GM21717 (cell line): ENCODE measurements at regions not wholly inside any gene's neighbourhood (a gene's known extent, or its start where the extent isn't known, plus 50 kb on each side); places are given as distances from the start of the nearest gene placed in this dataset.

Experiments
- ATAC-seq: cut with Tn5 transposase; IDR thresholded peaks from one replicate; pipeline ENCODE4 v1.9.1; 2021; ENCODE audit warnings: mild to moderate bottlenecking, moderate library complexity; ENCODE audit not compliant: unreplicated experiment

- no peak for ATAC-seq
Observed at GRCh38 chr13:63042686-63043085, 1627.0 kb upstream of the PCDH20 start.

- no peak for ATAC-seq
Observed at GRCh38 chr13:63041640-63042414, 1626.2 kb upstream of the PCDH20 start.

GRCh38 chr13:63026285-63026797 is 1610.7 kb upstream of the PCDH20 start:
- ATAC-seq, result no peak

- no peak for ATAC-seq
Observed at GRCh38 chr13:63025741-63026140, 1610.1 kb upstream of the PCDH20 start.

GRCh38 chr13:63024458-63024857 is 1608.8 kb upstream of the PCDH20 start:
- ATAC-seq, result no peak

- no peak for ATAC-seq
Observed at GRCh38 chr13:63011996-63012395, 1596.3 kb upstream of the PCDH20 start.

GRCh38 chr13:63010072-63010658 is 1594.5 kb upstream of the PCDH20 start:
- ATAC-seq, result no peak

- ATAC-seq, result no peak
Observed at GRCh38 chr13:63005625-63006024, 1590.0 kb upstream of the PCDH20 start.

- ATAC-seq, result no peak
Observed at GRCh38 chr13:62997696-62998095, 1582.0 kb upstream of the PCDH20 start.

- ATAC-seq, result no peak
Observed at GRCh38 chr13:62997038-62997599, 1581.5 kb upstream of the PCDH20 start.

- no peak for ATAC-seq
Observed at GRCh38 chr13:62973804-62974203, 1558.2 kb upstream of the PCDH20 start.

GRCh38 chr13:62964522-62964921 is 1548.9 kb upstream of the PCDH20 start:
- no peak for ATAC-seq

- ATAC-seq, result no peak
Observed at GRCh38 chr13:62960723-62961122, 1545.1 kb upstream of the PCDH20 start.

- no peak for ATAC-seq
Observed at GRCh38 chr13:62933809-62934208, 1518.2 kb upstream of the PCDH20 start.

GRCh38 chr13:62932256-62932883 is 1516.7 kb upstream of the PCDH20 start:
- ATAC-seq, result no peak

- no peak for ATAC-seq
Observed at GRCh38 chr13:62931853-62932252, 1516.2 kb upstream of the PCDH20 start.

GRCh38 chr13:62924395-62924794 is 1508.7 kb upstream of the PCDH20 start:
- no peak for ATAC-seq

GRCh38 chr13:62920159-62920558 is 1504.5 kb upstream of the PCDH20 start:
- no peak for ATAC-seq

- ATAC-seq, result no peak
Observed at GRCh38 chr13:62919491-62919890, 1503.8 kb upstream of the PCDH20 start.

GRCh38 chr13:62910541-62911060 is 1495.0 kb upstream of the PCDH20 start:
- ATAC-seq, result no peak

- no peak for ATAC-seq
Observed at GRCh38 chr13:62908321-62908720, 1492.7 kb upstream of the PCDH20 start.
